Glutamatergic neuron (in vitro differentiated cells): ENCODE measurements at regions not wholly inside any gene's neighbourhood (a gene's known extent, or its start where the extent isn't known, plus 50 kb on each side); places are given as distances from the start of the nearest gene placed in this dataset.

Experiments used
- DNase-seq: peaks from one replicate; pipeline ENCODE4 v3.0.0; 2022
- H3K27ac Mint-ChIP-seq: one replicate; pipeline ENCODE4 v1.8.0; 2020; ENCODE audit warnings: mild to moderate bottlenecking, mixed read lengths, inconsistent platforms; ENCODE audit not compliant: unreplicated experiment
- H3K27me3 Mint-ChIP-seq: one replicate; pipeline ENCODE4 v1.8.0; 2020; ENCODE audit warnings: mild to moderate bottlenecking, moderate library complexity, mixed read lengths, inconsistent platforms; ENCODE audit not compliant: unreplicated experiment
- H3K36me3 Mint-ChIP-seq: one replicate; pipeline ENCODE4 v1.8.0; 2020; ENCODE audit warnings: mild to moderate bottlenecking, mixed read lengths, inconsistent platforms; ENCODE audit not compliant: unreplicated experiment
- H3K4me1 Mint-ChIP-seq: one replicate; pipeline ENCODE4 v1.8.0; 2020; ENCODE audit warnings: mild to moderate bottlenecking, low read depth, mixed read lengths, inconsistent platforms; ENCODE audit not compliant: unreplicated experiment
- H3K4me3 Mint-ChIP-seq: one replicate; pipeline ENCODE4 v1.8.0; 2020; ENCODE audit warnings: mild to moderate bottlenecking, mixed read lengths, inconsistent platforms; ENCODE audit not compliant: unreplicated experiment
- H3K9me3 Mint-ChIP-seq: one replicate; pipeline ENCODE4 v1.8.0; 2020; ENCODE audit warnings: mild to moderate bottlenecking, moderate library complexity, mixed read lengths, inconsistent platforms; ENCODE audit not compliant: unreplicated experiment
- TF ChIP-seq, protein P1 (sequence below): fragments of 200-600 bp; sonication (generic); IDR thresholded peaks from one replicate; pipeline ENCODE4 v1.5.0; 2021; ENCODE audit not compliant: partially characterized antibody, unreplicated experiment

DNA sequence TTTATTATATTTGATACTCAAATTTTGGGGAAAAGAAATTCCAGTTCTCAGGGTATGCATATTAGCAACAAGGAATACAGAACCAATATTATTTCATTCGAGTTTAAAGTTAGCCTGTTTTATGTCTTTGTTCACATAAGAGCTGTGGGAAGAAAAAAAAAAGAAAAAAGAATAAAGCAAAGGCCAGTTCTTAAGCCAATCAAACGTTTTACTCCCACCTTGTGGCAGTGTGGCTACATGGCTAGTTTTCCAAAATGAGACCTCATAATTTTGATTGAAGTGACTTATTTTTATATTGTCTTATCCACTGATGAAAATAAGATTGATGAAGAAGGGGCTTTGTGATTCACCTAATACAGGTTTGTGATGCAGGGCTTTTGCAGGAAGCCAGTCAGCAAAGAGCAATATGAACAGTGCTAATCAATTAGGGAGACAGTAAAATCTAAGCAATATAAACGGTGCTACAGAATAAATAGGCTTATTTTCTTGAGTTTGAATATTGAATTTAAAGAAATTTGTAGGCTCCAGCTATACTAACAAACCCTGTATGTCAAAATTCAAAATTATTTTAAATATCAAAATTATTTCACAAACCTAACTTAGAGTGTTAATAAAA is 624.1 kb upstream of the FOXG1 start:
- Mint-ChIP-seq H3K27ac (peak overlapping the region; percentile 76), H3K9me3 (peaks cover 11% of the 10 kb centered on the region), H3K36me3 (no peaks in the 10 kb centered on the region), H3K27me3 (peaks cover 7% of the 10 kb centered on the region), H3K4me1 (peaks cover 32% of the 10 kb centered on the region), H3K4me3 (peak overlapping the region; percentile 63)
- DNase-seq, result no peak
- TF ChIP-seq, protein P1, sequence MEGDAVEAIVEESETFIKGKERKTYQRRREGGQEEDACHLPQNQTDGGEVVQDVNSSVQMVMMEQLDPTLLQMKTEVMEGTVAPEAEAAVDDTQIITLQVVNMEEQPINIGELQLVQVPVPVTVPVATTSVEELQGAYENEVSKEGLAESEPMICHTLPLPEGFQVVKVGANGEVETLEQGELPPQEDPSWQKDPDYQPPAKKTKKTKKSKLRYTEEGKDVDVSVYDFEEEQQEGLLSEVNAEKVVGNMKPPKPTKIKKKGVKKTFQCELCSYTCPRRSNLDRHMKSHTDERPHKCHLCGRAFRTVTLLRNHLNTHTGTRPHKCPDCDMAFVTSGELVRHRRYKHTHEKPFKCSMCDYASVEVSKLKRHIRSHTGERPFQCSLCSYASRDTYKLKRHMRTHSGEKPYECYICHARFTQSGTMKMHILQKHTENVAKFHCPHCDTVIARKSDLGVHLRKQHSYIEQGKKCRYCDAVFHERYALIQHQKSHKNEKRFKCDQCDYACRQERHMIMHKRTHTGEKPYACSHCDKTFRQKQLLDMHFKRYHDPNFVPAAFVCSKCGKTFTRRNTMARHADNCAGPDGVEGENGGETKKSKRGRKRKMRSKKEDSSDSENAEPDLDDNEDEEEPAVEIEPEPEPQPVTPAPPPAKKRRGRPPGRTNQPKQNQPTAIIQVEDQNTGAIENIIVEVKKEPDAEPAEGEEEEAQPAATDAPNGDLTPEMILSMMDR, result peak; percentile 33

DNA sequence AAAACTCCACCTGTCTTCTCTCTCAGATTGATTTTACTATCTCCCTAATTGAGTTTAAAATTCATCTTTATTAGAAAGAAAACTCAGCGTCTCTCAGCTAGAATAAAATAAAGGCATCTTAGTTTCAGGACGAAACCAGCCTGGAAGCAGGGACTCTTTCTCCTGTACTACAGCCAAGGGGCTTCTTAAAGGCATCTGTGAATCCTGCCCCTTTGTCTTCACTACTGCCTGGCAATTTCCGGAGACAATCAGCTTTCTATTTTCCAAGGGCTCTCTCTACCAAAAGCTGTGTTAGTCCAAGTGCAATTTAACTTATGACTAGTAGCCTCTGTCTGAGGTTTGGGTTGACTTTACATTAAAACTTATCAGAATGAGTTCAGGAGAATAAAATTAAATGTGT is 623.3 kb upstream of the FOXG1 start:
- no peak for DNase-seq
- peaks cover 2% of the 10 kb centered on the region for H3K27me3 Mint-ChIP-seq
- H3K4me1 Mint-ChIP-seq, result peaks cover 26% of the 10 kb centered on the region
- no peaks in the 10 kb centered on the region for H3K36me3 Mint-ChIP-seq
- H3K9me3 Mint-ChIP-seq, result peaks cover 5% of the 10 kb centered on the region
- no peak overlapping the region for H3K4me3 Mint-ChIP-seq
- H3K27ac Mint-ChIP-seq, result peak overlapping the region; percentile 56
- TF ChIP-seq, protein P1, result no peak

DNA sequence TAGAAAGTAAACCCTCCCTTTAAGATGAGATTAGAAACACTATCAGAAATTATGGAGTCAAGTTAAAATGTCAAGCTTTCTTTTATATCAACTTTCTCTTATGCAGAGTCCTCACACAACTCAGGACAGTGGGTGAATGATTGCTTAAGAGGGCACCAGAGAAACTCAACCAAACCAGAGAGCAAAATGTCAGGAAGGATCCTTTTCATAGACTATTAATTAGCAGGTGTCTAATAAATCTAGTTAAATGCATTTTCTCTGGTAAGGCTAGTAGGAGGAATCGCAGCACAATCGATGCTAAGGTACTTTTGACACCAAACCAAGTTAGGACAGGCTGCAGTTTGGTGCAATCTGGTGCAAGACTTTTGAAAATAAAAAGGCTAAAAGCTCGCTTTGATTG is 614.7 kb upstream of the FOXG1 start:
- no peak for DNase-seq
- Mint-ChIP-seq H3K4me1 (peaks cover 1% of the 10 kb centered on the region), H3K4me3 (no peak overlapping the region), H3K36me3 (no peaks in the 10 kb centered on the region), H3K27ac (no peak overlapping the region), H3K9me3 (peaks cover 1% of the 10 kb centered on the region), H3K27me3 (peaks cover 1% of the 10 kb centered on the region)
- TF ChIP-seq, protein P1, result no peak

DNA sequence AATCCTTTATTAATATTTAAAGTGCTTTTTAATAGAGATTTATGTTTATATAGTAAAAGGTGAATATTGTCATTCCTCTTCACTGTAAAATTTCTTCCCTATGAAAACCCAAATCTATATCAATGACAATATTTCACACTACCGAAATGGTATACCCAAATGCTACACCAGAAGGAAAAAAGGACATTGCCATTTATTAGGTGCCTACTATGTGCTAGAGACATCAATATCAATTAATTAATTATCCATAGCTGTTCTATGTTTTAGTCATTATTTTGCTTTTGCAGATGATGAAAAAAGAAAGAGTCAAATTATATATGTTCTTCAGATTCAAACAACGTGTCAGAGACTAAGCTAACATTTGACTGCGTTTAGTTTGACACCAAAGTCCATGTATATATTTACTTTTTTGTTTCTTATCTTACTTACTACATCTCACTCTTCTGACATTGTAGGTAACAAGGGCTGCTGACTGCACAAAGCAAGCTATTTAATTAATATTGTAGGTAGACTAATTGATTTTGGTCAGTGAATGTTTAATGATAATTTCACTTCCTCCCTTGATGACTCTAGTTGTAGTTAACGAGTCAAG is 614.0 kb upstream of the FOXG1 start:
- TF ChIP-seq, protein P1, result no peak
- Mint-ChIP-seq H3K27me3 (peaks cover 1% of the 10 kb centered on the region), H3K4me1 (peaks cover 1% of the 10 kb centered on the region), H3K27ac (no peak overlapping the region), H3K36me3 (no peaks in the 10 kb centered on the region), H3K4me3 (no peak overlapping the region), H3K9me3 (no peaks in the 10 kb centered on the region)
- DNase-seq, result no peak

DNA sequence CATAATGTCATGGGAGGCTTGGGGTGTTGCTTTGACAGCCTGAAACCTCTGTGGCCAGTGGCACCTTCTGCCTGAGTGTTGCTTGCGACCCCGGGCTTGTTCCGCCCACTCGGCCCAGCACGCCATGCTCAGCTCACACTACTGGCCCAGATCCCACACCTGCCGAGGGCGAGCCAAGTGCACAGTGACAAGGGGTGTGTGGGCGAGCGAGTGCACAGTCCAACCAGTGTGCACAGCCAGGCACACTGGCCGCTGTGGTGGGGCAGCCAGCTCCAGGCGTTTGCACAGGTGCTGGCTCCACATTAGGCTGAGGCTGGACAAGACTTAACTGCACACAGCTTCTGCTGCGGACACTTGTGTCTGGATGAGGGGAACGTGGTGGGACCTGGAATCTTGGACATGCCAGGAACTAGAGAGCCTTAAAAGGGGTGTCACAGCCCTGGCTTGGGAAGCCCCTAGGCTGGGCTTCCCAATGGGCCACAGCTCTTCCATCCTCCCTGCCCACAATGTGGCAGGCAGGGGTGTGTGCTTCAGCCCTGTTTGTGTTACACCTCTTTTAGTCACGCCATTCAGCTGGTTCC is 609.2 kb upstream of the FOXG1 start:
- Mint-ChIP-seq H3K9me3 (no peaks in the 10 kb centered on the region), H3K27me3 (peaks cover 1% of the 10 kb centered on the region), H3K36me3 (no peaks in the 10 kb centered on the region), H3K4me1 (peaks cover 3% of the 10 kb centered on the region), H3K4me3 (no peak overlapping the region), H3K27ac (no peak overlapping the region)
- TF ChIP-seq, protein P1, result no peak
- DNase-seq, result no peak
